ENCODE measurements at regions not wholly inside any gene's neighbourhood (a gene's known extent, or its start where the extent isn't known, plus 50 kb on each side); places are given as distances from the start of the nearest gene placed in this dataset.

DNA sequence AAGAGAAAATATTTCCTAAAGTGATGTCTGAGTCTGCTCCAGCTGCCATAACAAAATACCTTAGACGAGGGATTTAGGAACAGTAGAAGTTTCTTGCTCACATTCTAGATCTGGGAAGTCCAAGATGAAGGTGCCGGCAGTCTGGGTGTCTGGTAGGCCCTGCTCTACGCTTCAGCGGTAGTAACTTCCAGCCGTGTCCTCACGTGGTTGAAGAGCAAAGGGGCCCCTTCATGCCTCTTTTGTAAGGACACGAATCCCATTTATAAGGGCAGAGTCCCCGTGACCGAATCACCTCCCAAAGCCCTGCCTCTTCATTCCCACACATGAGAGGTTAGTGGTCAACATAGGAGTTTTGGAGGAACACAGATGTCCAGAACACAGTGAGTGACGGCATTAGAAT lies 52.2 kb upstream of the INPP5A start:
- no peak for DNase-seq

- DNase-seq = no peak
These were observed 51.0 kb upstream of the INPP5A start for GRCh38 chr10:132486539-132487121.

- DNase-seq = no peak
These were observed 50.1 kb upstream of the INPP5A start for GRCh38 chr10:132487241-132488135.
